Peyer's patch (tissue), 4 donors: ENCODE measurements at regions not wholly inside any gene's neighbourhood (a gene's known extent, or its start where the extent isn't known, plus 50 kb on each side); places are given as distances from the start of the nearest gene placed in this dataset.

Experiments
- DNase-seq, 3 donors: peaks; one replicate each; pipeline ENCODE4 v3.0.0-alpha.2; 2017 to 2019
- H3K27ac ChIP-seq, 4 donors: fragments of 200-600 bp; sonication (generic); one replicate each; pipeline ENCODE4 v1.5.1; 2016 to 2019
- H3K27me3 ChIP-seq, 2 donors: fragments of 200-600 bp; sonication (generic); one replicate each; pipeline ENCODE4 v1.5.1; 2019
- H3K36me3 ChIP-seq, 3 donors: fragments of 200-600 bp; sonication (generic); one replicate each; pipeline ENCODE4 v1.5.1; 2016 to 2019
- H3K4me1 ChIP-seq, 4 donors: fragments of 200-600 bp; sonication (generic); one replicate each; pipeline ENCODE4 v1.5.1; 2016 to 2019
- H3K4me3 ChIP-seq, 4 donors: fragments of 200-600 bp; sonication (generic); 1 replicate in 3 of 4; 2 replicates in 1 of 4; pipeline ENCODE4 v1.5.1; 2016 to 2019; ENCODE audit warnings: mild to moderate bottlenecking in 1 of 4
- H3K9me3 ChIP-seq, 4 donors: fragments of 200-600 bp; sonication (generic); one replicate each; pipeline ENCODE4 v1.5.1; 2016 to 2019; ENCODE audit warnings: mild to moderate bottlenecking in 1 of 4
- POLR2A ChIP-seq, 2 donors: fragments of 450-650 bp; IDR thresholded peaks; one replicate each; pipeline ENCODE4 v1.5.1; 2017; ENCODE audit warnings: antibody characterized with exemption in 2 of 2, mild to moderate bottlenecking in 2 of 2, moderate library complexity in 2 of 2
- TF ChIP-seq, protein P1 (sequence below), 6 experiments: fragments of 450-650 bp in 4 of 6; fragments of 200-600 bp in 2 of 6; sonication (generic) in 1 of 6; IDR thresholded peaks; one replicate each; pipeline ENCODE4 v1.5.1; 2017 to 2019; ENCODE audit warnings: antibody characterized with exemption in 6 of 6, mild to moderate bottlenecking in 3 of 6, moderate library complexity in 1 of 6

DNA sequence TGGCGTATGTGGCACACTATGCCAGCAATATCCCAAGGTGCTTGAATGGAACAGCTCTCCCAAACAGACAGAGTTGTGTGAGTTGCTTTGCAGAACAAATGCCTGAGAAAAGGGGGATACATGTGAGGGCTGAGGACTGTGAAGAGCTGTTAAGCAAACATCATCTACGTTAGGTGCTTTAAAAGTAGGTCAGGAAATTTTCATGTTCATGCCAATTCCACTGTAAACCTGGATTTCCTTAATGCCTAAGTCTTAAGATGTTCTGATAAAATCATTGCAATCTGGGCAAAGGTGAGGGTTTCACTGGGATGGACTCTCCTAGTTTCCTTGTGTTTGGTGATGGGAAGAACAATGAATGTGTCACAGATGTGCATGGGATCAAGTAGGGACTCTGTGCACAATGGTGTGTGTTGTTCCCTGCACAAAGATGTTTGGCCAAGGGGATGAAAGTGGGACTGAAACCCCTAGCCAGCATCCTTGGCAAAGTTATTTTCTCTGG, 227.9 kb downstream of the KTN1 start:
- Histone ChIP-seq H3K36me3 (no peaks in the 10 kb centered on the region), H3K9me3 (no peaks in the 10 kb centered on the region), H3K27me3 (no peaks in the 10 kb centered on the region), H3K4me1 (peaks cover 0 to 38% (median 0%) of the 10 kb centered on the region in 4 donors), H3K4me3 (no peak overlapping the region), H3K27ac (peak overlapping the region in 3 of 4 donors; percentile 78 to 90 (median 87))
- peak in 1 of 3 donors; percentile 50 for DNase-seq
- no peak for TF ChIP-seq POLR2A (IDR thresholded peaks at IDR 0.05)
- TF ChIP-seq, protein P1, sequence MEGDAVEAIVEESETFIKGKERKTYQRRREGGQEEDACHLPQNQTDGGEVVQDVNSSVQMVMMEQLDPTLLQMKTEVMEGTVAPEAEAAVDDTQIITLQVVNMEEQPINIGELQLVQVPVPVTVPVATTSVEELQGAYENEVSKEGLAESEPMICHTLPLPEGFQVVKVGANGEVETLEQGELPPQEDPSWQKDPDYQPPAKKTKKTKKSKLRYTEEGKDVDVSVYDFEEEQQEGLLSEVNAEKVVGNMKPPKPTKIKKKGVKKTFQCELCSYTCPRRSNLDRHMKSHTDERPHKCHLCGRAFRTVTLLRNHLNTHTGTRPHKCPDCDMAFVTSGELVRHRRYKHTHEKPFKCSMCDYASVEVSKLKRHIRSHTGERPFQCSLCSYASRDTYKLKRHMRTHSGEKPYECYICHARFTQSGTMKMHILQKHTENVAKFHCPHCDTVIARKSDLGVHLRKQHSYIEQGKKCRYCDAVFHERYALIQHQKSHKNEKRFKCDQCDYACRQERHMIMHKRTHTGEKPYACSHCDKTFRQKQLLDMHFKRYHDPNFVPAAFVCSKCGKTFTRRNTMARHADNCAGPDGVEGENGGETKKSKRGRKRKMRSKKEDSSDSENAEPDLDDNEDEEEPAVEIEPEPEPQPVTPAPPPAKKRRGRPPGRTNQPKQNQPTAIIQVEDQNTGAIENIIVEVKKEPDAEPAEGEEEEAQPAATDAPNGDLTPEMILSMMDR (IDR thresholded peaks at IDR 0.05), result peak in 1 of 6 experiments; percentile 10

DNA sequence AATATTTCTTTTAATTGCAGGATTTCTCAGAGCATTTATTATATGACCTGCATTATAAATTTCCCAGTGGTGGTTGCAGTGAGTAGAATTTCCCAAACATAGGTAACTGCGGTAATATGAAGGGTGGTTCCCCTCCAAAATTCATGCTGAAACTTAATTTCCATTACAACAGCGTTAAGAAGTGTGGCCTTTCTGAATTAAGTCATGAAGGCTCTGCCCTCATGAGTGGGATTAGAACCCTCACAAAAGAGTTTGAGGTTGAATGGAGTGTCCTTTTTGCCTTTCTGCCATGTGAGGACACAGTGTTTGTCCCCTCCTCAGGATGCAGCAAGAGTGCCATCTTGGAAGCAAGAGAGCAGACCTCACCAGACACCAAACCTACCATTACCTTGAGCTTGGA, 233.6 kb downstream of the KTN1 start:
- Histone ChIP-seq H3K36me3 (no peaks in the 10 kb centered on the region), H3K27me3 (no peaks in the 10 kb centered on the region), H3K9me3 (no peaks in the 10 kb centered on the region), H3K4me3 (no peak overlapping the region), H3K4me1 (no peaks in the 10 kb centered on the region), H3K27ac (no peak overlapping the region)
- no peak for DNase-seq
- no peak for TF ChIP-seq POLR2A (IDR thresholded peaks at IDR 0.05)

DNA sequence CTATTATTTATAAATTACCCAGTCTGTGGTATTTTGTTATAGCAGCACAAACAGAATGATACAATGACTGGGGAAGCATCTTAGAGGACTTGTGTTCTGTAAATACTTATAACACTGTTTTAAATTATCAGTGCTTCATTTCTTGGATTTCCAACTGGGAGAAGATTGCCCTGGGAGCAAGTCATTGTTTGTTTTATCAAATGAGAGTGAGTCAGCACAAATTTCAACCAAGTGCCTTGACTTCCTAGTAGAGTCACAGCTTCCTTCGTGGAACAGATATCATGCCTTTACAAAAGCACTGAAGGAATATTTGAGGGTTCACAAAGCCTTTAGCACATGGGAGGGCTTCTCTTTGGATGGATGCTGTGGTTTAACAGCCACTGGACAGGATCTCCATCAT, 234.1 kb downstream of the KTN1 start:
- H3K27ac ChIP-seq, result no peak overlapping the region
- H3K36me3 ChIP-seq, result no peaks in the 10 kb centered on the region
- DNase-seq, result no peak
- H3K9me3 ChIP-seq, result no peaks in the 10 kb centered on the region
- H3K4me1 ChIP-seq, result no peaks in the 10 kb centered on the region
- H3K4me3 ChIP-seq, result no peak overlapping the region
- TF ChIP-seq POLR2A (IDR thresholded peaks at IDR 0.05), result no peak
- TF ChIP-seq, protein P1 (IDR thresholded peaks at IDR 0.05), result no peak
- no peaks in the 10 kb centered on the region for H3K27me3 ChIP-seq

DNA sequence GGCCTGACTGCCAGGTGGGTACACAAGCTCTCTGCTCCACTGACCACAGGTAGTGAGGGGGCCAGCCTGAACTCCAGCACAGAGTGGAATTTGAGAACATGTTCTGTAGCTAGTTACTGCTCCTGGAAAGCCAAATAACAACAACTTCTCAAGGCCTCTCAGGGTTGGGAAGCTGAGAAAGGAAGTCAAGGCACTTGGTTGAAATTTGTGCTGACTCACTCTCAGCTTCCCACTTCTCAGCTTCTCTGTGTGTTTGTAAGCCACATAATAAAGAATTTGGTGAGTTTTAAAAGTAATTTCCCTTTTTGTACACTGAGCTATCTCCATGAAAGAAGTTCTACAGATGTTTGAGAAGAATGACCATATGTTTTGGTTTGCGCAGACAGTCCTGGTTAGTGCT, 234.9 kb downstream of the KTN1 start:
- no peak overlapping the region for H3K4me3 ChIP-seq
- no peak for TF ChIP-seq POLR2A (IDR thresholded peaks at IDR 0.05)
- TF ChIP-seq, protein P1 (IDR thresholded peaks at IDR 0.05), result no peak
- H3K4me1 ChIP-seq, result no peaks in the 10 kb centered on the region
- H3K27ac ChIP-seq, result no peak overlapping the region
- H3K9me3 ChIP-seq, result no peaks in the 10 kb centered on the region
- no peaks in the 10 kb centered on the region for H3K27me3 ChIP-seq
- H3K36me3 ChIP-seq, result no peaks in the 10 kb centered on the region
- no peak for DNase-seq

DNA sequence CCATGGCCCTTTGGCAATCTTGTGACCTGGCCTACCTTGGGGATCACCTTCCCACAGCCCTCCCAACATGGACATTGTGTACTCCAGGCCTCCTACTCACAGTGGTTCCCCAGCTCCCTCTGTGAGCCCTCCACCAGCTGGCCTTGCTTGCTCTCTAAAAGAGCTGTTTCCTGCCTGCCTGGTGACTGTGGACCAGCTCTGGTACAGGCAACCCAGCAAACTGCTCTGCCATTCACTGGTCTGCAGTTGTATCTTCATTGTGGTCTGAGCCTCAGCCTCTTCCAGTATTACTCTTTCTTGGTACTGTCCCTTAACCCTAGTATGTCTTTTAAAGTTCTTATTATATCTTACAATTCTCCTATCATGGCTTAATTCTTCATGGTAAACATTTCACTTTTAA, 236.2 kb downstream of the KTN1 start:
- H3K4me1 ChIP-seq, result no peaks in the 10 kb centered on the region
- no peak overlapping the region for H3K27ac ChIP-seq
- H3K9me3 ChIP-seq, result no peaks in the 10 kb centered on the region
- no peaks in the 10 kb centered on the region for H3K36me3 ChIP-seq
- H3K4me3 ChIP-seq, result no peak overlapping the region
- no peaks in the 10 kb centered on the region for H3K27me3 ChIP-seq
- no peak for TF ChIP-seq POLR2A (IDR thresholded peaks at IDR 0.05)
- no peak for DNase-seq

DNA sequence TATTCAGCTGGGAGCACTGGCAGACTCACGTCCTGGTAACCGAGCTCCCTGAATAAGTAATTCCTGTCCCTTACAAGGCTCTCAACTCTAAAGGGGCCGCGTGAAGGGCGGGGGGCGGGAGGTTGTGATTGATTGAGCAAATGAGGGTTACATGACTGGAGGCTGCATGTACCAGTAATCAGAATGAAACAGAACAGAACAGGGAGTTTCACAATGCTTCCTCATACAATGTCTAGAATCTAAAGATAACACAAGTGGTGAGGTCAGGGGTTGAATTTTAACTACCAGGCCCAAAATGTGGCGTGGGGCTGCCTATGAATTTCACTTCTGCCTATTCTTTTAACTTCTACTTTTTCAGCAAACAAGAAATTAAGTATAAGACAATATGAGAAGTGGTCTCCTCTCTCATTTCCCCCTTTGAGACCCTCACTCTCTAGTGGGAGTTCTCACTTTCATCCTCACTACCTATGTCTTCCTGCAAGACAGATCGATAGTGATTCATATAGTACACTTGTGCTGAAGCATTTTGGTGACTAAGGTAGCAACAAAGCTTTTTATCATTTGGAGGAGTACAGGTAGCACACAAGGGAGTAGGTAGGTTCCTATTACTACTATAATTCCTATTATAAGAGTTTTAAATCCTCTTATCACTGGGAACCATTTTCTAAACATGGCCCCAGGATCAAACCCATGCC, 239.8 kb downstream of the KTN1 start:
- no peak overlapping the region for H3K4me3 ChIP-seq

More for the DNA sequence above, 239.8 kb downstream of the KTN1 start:
- Histone ChIP-seq H3K27me3 (no peaks in the 10 kb centered on the region), H3K36me3 (no peaks in the 10 kb centered on the region), H3K27ac (no peak overlapping the region), H3K4me1 (no peaks in the 10 kb centered on the region), H3K9me3 (peaks cover 0 to 8% (median 0%) of the 10 kb centered on the region in 4 donors)
- DNase-seq, result no peak
- no peak for TF ChIP-seq POLR2A (IDR thresholded peaks at IDR 0.05)
- TF ChIP-seq, protein P1 (IDR thresholded peaks at IDR 0.05), result no peak
